GM08714 (cell line): ENCODE measurements at regions not wholly inside any gene's neighbourhood (a gene's known extent, or its start where the extent isn't known, plus 50 kb on each side); places are given as distances from the start of the nearest gene placed in this dataset.

Source experiments
- H3K4me3 ChIP-seq: fragments of 200-500 bp; sonication (Bioruptor generic); 2 replicates; pipeline ENCODE4 v1.5.1; 2014; ENCODE audit warnings: mild to moderate bottlenecking, low read length, inconsistent platforms
- ZNF274 ChIP-seq: IDR thresholded peaks from 2 replicates; pipeline ENCODE4 v1.6.1; 2012; ENCODE audit warnings: mild to moderate bottlenecking, low read depth, low read length

DNA sequence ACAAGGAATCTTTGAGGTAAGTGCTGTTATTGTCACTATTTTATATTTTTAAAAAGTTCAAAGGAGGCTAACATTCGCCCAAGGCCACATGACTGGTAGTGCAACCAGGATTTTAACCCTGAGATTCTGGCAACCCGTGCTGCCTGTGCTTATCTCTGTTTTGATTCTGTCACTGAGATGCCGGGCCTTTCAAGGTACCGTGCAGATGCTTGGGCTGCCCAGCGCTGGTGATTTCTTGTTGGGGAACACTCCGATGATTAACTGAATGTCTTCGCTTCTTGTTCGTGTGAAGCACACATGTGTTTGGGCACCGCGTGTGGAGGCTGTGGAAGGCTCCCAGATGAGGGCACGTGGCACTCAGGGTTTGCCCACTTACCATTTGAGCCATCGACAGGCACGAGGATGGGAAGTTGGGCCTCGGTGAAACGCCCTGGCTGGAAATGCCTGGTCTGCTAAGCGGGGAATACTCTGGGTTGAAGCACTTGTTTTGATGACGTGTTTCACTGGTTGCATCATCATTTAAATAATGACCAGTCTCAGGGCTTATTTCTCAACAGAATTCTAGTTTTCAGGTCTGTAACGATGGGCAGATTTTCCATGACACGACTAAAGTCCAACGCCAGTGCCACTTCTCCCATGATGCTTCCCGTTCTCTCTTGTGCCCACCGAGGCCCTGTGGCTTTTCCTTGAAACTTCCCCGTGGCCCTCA lies 392.7 kb downstream of the FGF9 start:
- H3K4me3 ChIP-seq, result no peak overlapping the region
- no peak for TF ChIP-seq ZNF274

DNA sequence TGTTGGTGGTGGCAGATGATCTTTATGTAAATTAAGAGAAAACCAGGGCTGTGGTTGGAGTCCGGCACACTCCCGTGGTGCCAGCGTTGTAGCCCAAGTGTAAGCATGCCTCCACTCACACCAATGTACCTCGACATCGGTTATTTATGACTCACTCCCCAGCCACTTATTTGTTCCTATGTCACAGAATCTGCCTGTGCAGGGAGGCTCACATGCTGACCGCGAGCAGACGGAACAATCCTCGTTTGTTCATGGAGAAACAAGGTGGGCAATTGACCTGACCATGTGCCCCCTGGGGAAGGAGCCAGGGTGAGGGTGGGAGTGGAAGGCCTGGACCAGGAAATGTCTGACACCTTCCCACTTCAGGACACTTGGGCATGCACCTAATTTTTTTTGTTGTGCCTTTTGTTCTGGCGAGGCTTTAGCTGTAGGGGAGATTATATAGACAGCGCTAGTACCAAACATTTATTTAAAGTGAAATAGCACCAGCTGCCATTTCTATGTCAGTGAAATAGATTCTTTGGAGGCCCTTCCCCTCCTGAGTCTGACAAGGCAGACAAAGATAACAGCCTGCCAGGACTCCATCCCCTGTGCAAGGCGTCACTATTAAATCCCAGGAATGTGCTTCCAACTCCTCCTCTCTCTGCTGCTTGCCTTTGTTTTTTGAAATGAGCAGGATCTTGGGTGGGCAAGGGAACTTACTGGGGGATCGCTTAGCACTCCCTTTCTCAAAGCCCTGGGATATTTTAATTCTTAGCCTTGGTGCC lies 394.2 kb downstream of the FGF9 start:
- TF ChIP-seq ZNF274, result no peak
- H3K4me3 ChIP-seq, result no peak overlapping the region

DNA sequence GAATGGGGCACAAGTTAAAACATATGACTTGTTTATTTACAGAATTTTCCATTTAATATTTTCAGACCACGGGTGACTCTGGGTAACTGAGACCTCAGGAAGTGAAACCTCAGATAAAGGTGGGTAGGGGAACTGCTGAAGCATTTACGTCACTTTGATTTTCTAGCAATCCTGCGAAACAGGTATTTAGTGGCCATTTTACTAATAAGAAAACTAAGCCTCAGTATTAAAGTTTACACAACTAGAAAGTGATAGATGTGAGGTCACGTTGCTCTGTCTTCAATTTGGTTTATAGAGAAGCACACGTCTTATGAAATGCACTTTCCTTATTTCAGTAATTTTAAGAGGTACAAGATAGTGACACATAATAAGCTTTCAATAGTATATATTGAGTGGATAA lies 402.8 kb downstream of the FGF9 start:
- no peak overlapping the region; the same call in 1 of the 2 replicates for H3K4me3 ChIP-seq
- no peak for TF ChIP-seq ZNF274

DNA sequence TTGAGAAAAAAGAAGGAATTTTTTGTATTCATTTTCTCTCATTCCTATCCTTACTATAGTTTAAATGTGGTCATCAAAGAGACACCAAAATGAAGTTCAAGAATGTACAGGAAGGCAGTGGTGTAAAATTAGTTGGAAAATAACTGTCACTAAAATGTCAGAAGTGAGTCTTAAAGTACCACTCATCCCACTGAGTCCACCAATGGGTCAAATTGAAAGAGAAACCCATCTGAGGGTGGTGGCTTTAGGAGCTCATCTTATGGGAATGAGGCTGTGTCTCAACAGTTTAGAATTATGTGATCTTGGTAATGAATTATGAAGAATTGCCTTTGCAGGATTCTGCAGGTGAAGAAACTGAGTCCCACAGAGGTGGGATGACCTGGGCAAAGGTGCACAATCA lies 403.5 kb downstream of the FGF9 start:
- TF ChIP-seq ZNF274, result no peak
- H3K4me3 ChIP-seq, result no peak overlapping the region

DNA sequence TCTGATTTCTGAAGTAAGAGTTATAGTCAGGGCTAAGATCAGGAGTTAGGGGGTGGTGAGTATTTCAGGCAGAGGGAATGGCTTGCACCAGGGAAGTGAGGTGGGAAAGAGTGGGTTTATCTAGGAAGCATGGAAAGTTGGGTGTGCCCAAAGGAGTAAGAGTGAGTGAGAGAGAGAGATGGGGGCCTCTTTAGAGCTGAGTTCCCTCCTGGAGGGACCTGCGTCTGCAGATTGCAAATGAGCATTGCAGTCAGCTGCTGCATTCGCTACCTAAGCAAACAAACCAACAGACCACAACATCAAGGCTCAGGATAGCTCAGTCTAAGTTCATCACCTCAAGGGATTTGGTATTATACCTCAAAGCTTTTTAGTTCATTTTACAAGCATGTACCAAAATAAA lies 405.8 kb downstream of the FGF9 start:
- H3K4me3 ChIP-seq, result no peak overlapping the region
- no peak for TF ChIP-seq ZNF274

DNA sequence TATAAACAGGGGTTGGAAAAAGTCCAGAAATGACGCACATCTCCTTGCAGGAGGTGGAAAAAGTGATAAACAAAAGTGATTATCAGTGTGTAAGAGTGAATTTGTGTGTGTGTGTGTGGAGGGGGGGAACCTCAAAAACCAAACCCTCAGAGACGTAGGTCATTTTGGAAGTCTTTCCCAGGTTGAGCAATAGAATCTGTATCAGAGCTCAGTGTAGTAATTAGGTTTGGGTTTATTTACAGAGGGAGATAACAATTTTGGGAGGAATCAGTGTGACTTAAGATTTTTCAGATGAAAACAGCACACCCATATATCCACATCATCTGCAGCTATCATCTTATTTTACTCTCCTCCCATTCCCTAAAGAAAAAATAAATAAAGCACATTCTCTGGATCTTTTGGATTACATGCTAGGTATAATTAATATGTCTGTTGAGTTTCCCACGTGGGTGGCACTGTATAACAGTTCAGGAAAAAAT lies 406.4 kb downstream of the FGF9 start:
- H3K4me3 ChIP-seq, result no peak overlapping the region
- no peak for TF ChIP-seq ZNF274

DNA sequence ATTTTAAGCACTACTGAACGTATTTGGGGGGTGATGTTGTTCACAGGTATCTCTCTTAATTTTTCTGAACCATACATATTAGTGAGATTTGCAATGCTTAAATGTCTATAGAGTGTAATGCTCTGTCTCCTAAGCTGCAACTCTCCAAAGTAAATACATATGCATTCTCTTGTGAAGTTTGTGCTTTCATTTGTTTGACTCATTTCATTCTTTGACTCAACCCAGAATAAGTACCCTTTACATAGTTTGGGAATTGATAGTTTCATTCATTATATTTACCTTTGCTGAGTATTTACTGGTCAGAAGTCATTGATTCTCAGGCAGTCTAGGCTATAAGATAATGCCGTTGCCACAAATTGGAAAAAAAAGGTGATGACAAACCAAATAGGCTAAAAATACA lies 406.9 kb downstream of the FGF9 start:
- H3K4me3 ChIP-seq, result no peak overlapping the region
- no peak for TF ChIP-seq ZNF274

DNA sequence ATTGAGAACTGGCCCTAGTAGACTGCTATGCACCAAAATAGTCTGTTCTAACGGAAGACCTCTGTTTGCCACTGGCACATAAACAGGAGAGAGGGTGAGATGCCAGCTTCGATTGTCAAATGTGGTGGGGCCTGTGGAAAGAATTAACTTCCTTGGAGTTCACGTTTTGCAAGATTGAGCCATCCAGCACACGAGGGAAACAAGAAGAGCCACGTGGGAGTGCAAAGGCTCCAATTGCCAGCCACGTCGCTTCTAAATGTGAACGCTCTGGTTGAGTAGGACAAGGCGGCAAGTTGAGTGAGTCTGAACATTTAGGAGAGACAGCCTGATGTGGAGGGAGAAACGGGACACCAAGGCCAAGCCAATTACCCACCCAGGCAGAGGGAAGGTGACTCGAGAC lies 409.1 kb downstream of the FGF9 start:
- TF ChIP-seq ZNF274, result no peak
- no peak overlapping the region for H3K4me3 ChIP-seq

DNA sequence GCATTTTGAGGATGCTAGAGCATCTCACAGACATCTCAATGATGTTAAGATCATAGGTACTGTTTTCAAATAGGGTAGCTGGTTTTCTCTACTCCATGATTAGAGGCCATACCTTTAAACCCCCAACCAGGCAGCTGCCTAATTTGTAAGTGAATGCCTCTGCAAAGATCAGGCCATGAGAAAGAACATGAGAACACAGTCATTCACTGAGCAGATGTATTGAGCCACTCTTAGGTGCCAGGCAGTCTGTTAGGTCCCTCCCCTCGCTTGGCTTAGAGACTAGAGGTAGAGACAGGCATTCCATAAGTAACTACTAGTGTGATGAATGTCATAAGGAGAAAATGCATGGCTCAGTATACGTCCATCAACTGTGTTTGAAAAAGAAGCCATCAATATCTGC lies 410.0 kb downstream of the FGF9 start:
- no peak for TF ChIP-seq ZNF274
- no peak overlapping the region for H3K4me3 ChIP-seq

DNA sequence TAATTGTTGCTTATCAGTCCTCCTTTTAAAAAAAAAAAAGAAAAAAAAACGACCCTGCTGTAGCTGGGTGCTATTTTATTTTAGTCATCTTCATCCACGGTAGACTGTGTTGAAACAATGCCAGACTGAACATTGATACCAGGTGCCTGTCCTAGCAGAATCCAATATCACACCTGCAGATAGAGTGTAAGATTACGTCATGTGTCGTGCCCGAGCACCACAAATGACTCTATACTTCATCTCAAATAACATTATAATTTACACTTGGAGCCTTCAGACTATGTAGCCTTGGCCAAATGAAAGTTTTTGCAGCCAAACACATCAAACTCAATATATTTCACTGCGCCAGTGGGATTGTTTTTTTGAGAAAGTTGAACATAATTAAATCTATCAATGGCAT lies 410.6 kb downstream of the FGF9 start:
- TF ChIP-seq ZNF274, result no peak

DNA sequence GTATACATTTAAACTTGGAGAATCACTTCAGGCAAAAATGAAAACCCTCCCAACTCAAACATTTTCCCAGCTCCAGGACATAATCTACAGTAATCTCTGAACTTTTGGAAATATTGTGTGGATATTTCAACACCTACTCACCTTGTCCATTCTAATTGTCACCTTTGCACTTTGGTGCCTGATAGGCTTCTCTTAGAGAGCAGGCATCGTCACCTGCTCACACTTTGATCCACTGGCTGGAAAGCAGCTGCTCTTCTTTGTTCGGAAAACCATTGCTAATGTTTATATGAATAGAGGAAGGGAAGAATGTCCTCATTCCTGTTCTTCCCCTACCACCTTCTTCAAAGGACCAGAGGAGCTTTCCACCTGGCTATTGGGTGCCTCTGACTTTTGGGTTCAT lies 411.2 kb downstream of the FGF9 start:
- no peak overlapping the region for H3K4me3 ChIP-seq
- TF ChIP-seq ZNF274, result no peak

More for the DNA sequence above, 410.6 kb downstream of the FGF9 start:
- H3K4me3 ChIP-seq, result no peak overlapping the region

DNA sequence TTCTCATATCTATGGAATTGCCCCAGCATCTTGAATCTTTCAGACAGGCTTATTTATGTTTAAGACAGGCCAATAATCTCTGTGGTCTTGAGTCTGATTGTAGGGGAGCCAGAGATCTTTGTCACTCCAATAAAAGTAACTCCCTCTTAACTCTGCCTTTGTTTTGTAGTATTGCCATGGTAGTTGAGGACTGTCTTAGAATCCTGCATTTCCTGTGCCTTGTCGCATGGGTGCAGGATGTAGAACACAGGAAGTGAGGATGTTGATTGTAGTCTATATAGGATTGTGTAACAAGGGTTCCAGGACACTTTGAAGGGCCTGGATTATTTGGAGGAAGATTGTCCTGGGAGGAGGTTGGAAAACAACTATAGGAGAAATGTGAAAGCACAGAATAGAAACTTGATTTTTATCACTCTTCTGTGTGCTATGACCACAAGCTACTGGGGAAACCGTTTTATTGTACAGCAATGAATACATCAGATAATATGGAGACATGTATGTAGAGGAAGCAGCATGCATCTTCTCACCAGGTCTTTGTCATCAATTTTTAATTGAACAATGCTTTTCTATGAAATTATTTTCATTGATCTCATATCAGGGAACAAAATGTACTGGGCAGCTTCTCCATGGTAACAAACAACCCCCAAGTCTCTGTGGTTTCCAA lies 411.7 kb downstream of the FGF9 start:
- H3K4me3 ChIP-seq, result no peak overlapping the region
- no peak for TF ChIP-seq ZNF274

DNA sequence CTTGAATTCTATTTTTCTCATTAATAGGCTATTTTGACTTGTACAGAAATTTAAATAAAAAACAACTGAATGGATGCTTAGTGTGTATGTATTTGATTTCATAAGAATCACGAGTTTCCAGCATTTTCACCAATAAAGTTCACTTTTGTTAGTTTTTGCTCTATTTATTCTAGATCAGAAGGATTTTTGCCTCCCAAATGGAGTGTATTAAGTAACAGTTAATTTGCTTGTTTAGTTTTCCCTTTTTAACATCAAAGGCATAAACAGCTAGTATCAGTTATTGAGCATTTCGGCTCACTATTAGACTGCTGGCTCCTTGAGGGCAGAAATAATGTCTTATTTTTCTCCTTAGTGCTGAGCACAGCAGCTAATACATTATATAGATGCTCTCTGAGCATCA lies 414.1 kb downstream of the FGF9 start:
- no peak for TF ChIP-seq ZNF274
- H3K4me3 ChIP-seq, result no peak overlapping the region

DNA sequence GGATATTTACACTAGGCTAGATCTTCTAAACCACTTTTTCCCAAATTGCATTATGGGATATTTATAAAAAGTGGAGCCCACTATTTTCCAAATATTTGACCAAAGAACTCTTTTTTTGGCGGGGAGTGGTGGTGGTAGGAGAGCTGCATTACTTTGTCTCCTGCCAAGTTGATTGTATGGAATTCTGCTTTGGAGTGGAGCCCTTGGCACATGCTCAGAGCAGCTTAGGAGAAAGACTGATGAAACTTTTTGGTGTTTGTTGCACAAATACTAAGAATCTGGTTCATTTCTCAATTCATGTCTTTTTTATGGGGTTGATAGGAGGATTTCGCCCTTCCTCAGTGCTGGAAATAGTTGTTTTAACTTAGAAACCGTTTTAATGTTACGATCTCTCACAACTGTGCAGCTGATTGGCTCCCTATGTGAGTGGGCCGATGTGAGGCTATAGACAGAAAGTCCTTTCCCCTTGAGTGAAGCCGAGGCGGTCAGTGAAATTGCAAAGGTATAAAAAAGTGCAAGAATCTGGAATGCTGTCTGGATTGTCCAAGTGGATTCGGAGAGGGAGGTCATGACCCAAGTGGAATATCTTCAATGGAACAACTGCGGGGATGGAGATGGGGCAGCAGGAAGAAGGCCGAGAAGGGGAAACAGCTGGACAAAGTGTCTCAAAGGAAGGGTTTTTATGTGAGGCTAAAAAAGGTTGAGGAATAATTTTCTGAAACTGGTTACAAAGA lies 415.9 kb downstream of the FGF9 start:
- H3K4me3 ChIP-seq, result no peak overlapping the region
- TF ChIP-seq ZNF274, result no peak
